AG04450 (cell line): ENCODE measurements at regions not wholly inside any gene's neighbourhood (a gene's known extent, or its start where the extent isn't known, plus 50 kb on each side); places are given as distances from the start of the nearest gene placed in this dataset.
"Not testable (repeated sequence)": the region's sequence is repeated elsewhere in the genome, so short reads cannot be mapped to it uniquely, and the experiment has no call there.

Experiments
- CTCF ChIA-PET: fragments of 300-600, 350-600 bp; formaldehyde crosslinking; extraction: SDS; loops from one replicate; lab custom pipeline; 2022; ENCODE audit warnings: antibody characterized with exemption, inconsistent platforms; lab: Charles Lee
- POLR2A ChIA-PET: fragments of 350-600 bp; formaldehyde crosslinking; extraction: SDS; loops from one replicate; lab custom pipeline; 2021; ENCODE audit warnings: antibody characterized with exemption, inconsistent platforms; lab: Yijun Ruan, JAX
- DNase-seq: peaks from one replicate; pipeline ENCODE4 v3.0.0-alpha.2; 2011; ENCODE audit warnings: low read depth, low spot score
- H3K27ac ChIP-seq: one replicate; pipeline ENCODE4 v1.5.1; 2012; ENCODE audit warnings: low read depth, low read length, control low read depth
- H3K27me3 ChIP-seq: one replicate; pipeline ENCODE4 v1.6.0; 2012; ENCODE audit warnings: low read length; ENCODE audit not compliant: control insufficient read depth, insufficient read depth
- H3K4me3 ChIP-seq: 2 replicates; pipeline ENCODE4 v1.5.1; 2011; ENCODE audit warnings: mild to moderate bottlenecking, low read depth, low read length, control low read depth
- H3K9me3 ChIP-seq: 2 replicates; pipeline ENCODE4 v1.5.1; 2012; ENCODE audit warnings: low read length; ENCODE audit not compliant: control insufficient read depth, insufficient read depth

- H3K9me3 ChIP-seq, H3K27me3 ChIP-seq, H3K4me3 ChIP-seq, POLR2A ChIA-PET, CTCF ChIA-PET, DNase-seq, H3K27ac ChIP-seq: not testable (repeated sequence)
These were observed 52.2 kb downstream of the HOXC4 start for GRCh38 chr12:54105809-54106208.

- POLR2A ChIA-PET, CTCF ChIA-PET, H3K9me3 ChIP-seq, H3K27ac ChIP-seq, DNase-seq, H3K4me3 ChIP-seq, H3K27me3 ChIP-seq: not testable (repeated sequence)
These were observed 52.6 kb downstream of the HOXC4 start for GRCh38 chr12:54106252-54106651.

- POLR2A ChIA-PET, CTCF ChIA-PET, H3K27me3 ChIP-seq, H3K9me3 ChIP-seq, H3K4me3 ChIP-seq, H3K27ac ChIP-seq, DNase-seq: not testable (repeated sequence)
These were observed 53.4 kb downstream of the HOXC4 start for GRCh38 chr12:54106803-54107579.

- H3K9me3 ChIP-seq, DNase-seq, H3K4me3 ChIP-seq, CTCF ChIA-PET, H3K27ac ChIP-seq, H3K27me3 ChIP-seq, POLR2A ChIA-PET: not testable (repeated sequence)
These were observed 58.7 kb downstream of the HOXC4 start for GRCh38 chr12:54112336-54112735.

GRCh38 chr12:54116055-54116454 lies 62.4 kb downstream of the HOXC4 start:
- DNase-seq, H3K27ac ChIP-seq, H3K4me3 ChIP-seq, POLR2A ChIA-PET, H3K27me3 ChIP-seq, CTCF ChIA-PET, H3K9me3 ChIP-seq: not testable (repeated sequence)

- CTCF ChIA-PET: not testable (repeated sequence)
These were observed 63.8 kb downstream of the HOXC4 start for GRCh38 chr12:54117392-54117791.

GRCh38 chr12:54119082-54119481 lies 65.4 kb downstream of the HOXC4 start:
- POLR2A ChIA-PET, CTCF ChIA-PET: not testable (repeated sequence)

More at GRCh38 chr12:54117392-54117791, 63.8 kb downstream of the HOXC4 start:
- H3K27me3 ChIP-seq, H3K27ac ChIP-seq, H3K9me3 ChIP-seq, POLR2A ChIA-PET, H3K4me3 ChIP-seq, DNase-seq: not testable (repeated sequence)

GRCh38 chr12:54123981-54124380 lies 64.8 kb downstream of the SMUG1 start:
- POLR2A ChIA-PET, H3K27ac ChIP-seq, DNase-seq, CTCF ChIA-PET, H3K9me3 ChIP-seq, H3K4me3 ChIP-seq: not testable (repeated sequence)
- peaks cover 33% of the 10 kb centered on the region for H3K27me3 ChIP-seq

More at GRCh38 chr12:54119082-54119481, 65.4 kb downstream of the HOXC4 start:
- not testable (repeated sequence) for H3K27ac ChIP-seq, DNase-seq, H3K27me3 ChIP-seq, H3K4me3 ChIP-seq, H3K9me3 ChIP-seq

- H3K27me3 ChIP-seq: peaks cover 37% of the 10 kb centered on the region
- H3K9me3 ChIP-seq, H3K27ac ChIP-seq, POLR2A ChIA-PET, DNase-seq, CTCF ChIA-PET, H3K4me3 ChIP-seq: not testable (repeated sequence)
These were observed 63.1 kb downstream of the SMUG1 start for GRCh38 chr12:54125708-54126028.
